ENCODE measurements at regions not wholly inside any gene's neighbourhood (a gene's known extent, or its start where the extent isn't known, plus 50 kb on each side); places are given as distances from the start of the nearest gene placed in this dataset.
"Not testable (repeated sequence)": the region's sequence is repeated elsewhere in the genome, so short reads cannot be mapped to it uniquely, and the experiment has no call there.

- no peak for DNase-seq (ENCODE audit: low spot score)
Observed at GRCh38 chr2:21854938-21855337, 731.2 kb downstream of the TDRD15 start.

GRCh38 chr2:21856708-21857107, 732.9 kb downstream of the TDRD15 start:
- no peak for DNase-seq (ENCODE audit: low spot score)

GRCh38 chr2:21860907-21861306, 737.1 kb downstream of the TDRD15 start:
- no peak for DNase-seq (ENCODE audit: low spot score)

- no peak for DNase-seq (ENCODE audit: low spot score)
Observed at GRCh38 chr2:21866316-21866715, 742.5 kb downstream of the TDRD15 start.

- no peak for DNase-seq (ENCODE audit: low spot score)
Observed at GRCh38 chr2:21887881-21888280, 764.1 kb downstream of the TDRD15 start.

GRCh38 chr2:21890041-21890440, 766.3 kb downstream of the TDRD15 start:
- DNase-seq (ENCODE audit: low spot score) = no peak

GRCh38 chr2:21890716-21891115, 766.9 kb downstream of the TDRD15 start:
- DNase-seq (ENCODE audit: low spot score) = no peak

GRCh38 chr2:21891191-21891590, 767.4 kb downstream of the TDRD15 start:
- DNase-seq (ENCODE audit: low spot score) = no peak

- no peak for DNase-seq (ENCODE audit: low spot score)
Observed at GRCh38 chr2:21892140-21892539, 768.4 kb downstream of the TDRD15 start.

- no peak for DNase-seq (ENCODE audit: low spot score)
Observed at GRCh38 chr2:21895200-21895599, 771.4 kb downstream of the TDRD15 start.

GRCh38 chr2:21908712-21909380, 785.1 kb downstream of the TDRD15 start:
- DNase-seq (ENCODE audit: low spot score) = not testable (repeated sequence)

- DNase-seq (ENCODE audit: low spot score) = no peak
Observed at GRCh38 chr2:21910832-21911507, 787.2 kb downstream of the TDRD15 start.

- DNase-seq (ENCODE audit: low spot score) = no peak
Observed at GRCh38 chr2:21912405-21912804, 788.6 kb downstream of the TDRD15 start.

- DNase-seq (ENCODE audit: low spot score) = no peak
Observed at GRCh38 chr2:21915201-21915600, 791.4 kb downstream of the TDRD15 start.

GRCh38 chr2:21916934-21917522, 793.3 kb downstream of the TDRD15 start:
- no peak for DNase-seq (ENCODE audit: low spot score)

- DNase-seq (ENCODE audit: low spot score) = no peak
Observed at GRCh38 chr2:21920721-21921120, 797.0 kb downstream of the TDRD15 start.

- no peak for DNase-seq (ENCODE audit: low spot score)
Observed at GRCh38 chr2:21924640-21925285, 801.0 kb downstream of the TDRD15 start.

GRCh38 chr2:21928292-21928691, 804.5 kb downstream of the TDRD15 start:
- DNase-seq (ENCODE audit: low spot score) = no peak

GRCh38 chr2:21930226-21930625, 806.5 kb downstream of the TDRD15 start:
- no peak for DNase-seq (ENCODE audit: low spot score)

- DNase-seq (ENCODE audit: low spot score) = no peak
Observed at GRCh38 chr2:21939967-21940366, 816.2 kb downstream of the TDRD15 start.

- no peak for DNase-seq (ENCODE audit: low spot score)
Observed at GRCh38 chr2:21944536-21944935, 820.8 kb downstream of the TDRD15 start.

- DNase-seq (ENCODE audit: low spot score) = no peak
Observed at GRCh38 chr2:21945658-21946057, 821.9 kb downstream of the TDRD15 start.

GRCh38 chr2:21947046-21947445, 823.3 kb downstream of the TDRD15 start:
- DNase-seq (ENCODE audit: low spot score) = no peak

Data from germinal center (tissue), 1 donor.